NCI-H748 (cell line): ENCODE measurements at regions not wholly inside any gene's neighbourhood (a gene's known extent, or its start where the extent isn't known, plus 50 kb on each side); places are given as distances from the start of the nearest gene placed in this dataset.
"Not testable (repeated sequence)": the region's sequence is repeated elsewhere in the genome, so short reads cannot be mapped to it uniquely, and the experiment has no call there.

Source experiments
- DNase-seq: peaks from one replicate; lab custom pipeline; 2025; ENCODE audit not compliant: unreplicated experiment; lab: John Stamatoyannopoulos, UW

DNA sequence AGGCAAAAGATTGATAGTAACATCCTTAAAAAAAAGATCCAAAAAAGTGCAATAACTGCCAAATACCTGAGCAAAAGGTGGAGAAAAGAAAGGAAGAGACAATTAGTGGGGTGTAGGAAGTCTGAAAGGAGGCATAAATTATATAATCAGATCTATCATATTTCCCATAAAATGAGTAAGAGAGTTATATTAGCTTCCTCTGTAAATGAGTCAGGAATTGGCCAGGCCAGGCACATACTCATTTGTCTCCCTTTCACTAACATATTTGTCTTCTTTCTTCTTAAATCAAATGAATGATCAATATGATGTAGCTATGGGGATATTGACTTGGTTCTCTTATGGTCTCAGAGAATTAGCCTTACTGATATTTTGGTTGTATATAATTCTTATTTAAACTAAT lies 292.3 kb upstream of the CADM2 start:
- DNase-seq: no peak

DNA sequence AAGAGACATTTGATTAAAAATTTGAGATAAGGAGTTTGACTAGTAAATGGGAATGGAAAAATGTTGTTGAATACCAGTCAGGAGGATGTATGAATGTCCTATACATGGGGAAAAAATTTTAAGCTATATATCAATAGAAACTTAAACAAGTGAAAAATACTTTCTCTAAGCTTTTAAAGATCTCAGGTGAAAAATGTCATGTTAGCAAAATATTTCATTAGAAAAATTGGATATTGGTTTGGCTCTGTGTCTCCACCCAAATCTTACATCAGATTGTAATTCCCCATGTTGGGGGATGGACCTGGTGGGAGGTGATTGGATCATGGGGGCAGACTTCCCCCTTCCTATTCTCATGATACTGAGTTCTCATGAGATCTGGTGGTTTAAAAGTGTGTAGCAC lies 279.6 kb upstream of the CADM2 start:
- DNase-seq: no peak

DNA sequence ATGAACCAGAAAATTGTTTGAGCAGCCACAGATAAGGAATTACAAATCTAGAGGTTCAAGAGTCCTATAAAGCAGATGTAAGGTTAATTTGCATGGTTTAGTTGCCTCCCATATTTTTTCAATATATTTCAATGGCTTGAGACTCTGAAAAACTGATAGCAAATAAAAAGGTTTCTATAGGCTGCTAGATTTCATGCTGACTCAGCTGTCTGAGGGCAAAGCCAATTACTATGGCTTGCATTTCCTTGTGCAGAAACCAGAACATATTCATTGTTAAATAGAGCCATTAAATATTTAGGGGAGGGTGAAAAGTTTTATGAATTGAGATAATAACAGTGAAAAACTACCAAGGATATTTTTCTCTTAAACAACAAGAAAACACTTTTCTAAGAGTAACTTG lies 278.1 kb upstream of the CADM2 start:
- DNase-seq: no peak

DNA sequence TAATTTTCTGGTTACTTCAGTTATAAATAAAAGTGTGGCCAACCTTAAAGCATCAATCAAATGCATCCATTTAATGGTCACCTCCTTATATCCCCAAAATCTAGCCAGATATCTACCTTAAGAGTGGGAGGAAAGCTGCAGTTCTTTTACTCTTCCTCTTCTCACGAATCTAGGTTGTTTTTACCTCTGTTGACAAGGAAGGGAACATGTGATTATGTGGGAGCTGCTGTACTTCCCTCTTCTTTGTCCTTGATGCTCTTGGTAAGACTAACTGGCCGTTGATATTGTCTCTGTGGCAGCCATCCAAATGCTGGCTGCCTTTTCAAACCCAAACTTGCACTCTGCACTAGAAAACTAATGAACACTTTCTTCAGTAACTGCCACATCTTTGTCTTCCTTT lies 275.3 kb upstream of the CADM2 start:
- DNase-seq: no peak

DNA sequence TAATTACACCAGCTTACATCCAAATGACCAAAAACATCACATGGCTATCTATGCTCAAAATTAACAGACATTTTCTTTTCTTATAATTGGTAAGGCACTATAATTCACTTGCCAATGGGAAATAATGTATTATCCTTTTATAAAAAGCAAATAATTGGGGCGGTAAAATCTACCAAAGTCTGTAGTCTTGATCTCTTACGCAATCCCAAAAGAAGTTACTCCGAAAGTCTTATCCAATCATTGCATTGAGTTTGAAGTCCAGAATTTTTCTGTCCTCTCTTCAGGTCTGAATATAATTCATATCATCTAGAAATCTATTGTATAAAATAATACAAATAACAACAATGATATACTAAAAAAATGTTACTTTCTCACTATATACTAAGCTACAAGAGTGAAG lies 273.3 kb upstream of the CADM2 start:
- DNase-seq: no peak

DNA sequence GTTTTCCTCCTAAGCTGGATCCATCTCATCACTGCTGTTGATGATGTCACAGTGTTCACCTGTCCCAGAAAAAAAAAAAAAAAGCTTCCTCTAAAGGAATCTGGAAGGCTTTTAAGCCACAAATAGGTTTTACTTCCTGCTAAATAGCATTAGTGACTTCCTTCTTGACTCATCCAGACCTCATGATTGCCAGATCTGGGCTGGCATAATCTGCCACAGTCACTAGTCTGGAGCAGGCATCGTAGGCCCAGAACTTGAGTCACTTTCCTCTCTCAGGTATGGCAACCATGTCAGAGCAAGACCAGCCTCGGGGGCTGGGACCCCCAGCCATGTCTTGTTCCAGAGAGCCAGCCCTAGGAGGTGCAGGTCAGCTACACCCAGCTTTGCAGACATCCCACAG lies 266.5 kb upstream of the CADM2 start:
- no peak for DNase-seq

DNA sequence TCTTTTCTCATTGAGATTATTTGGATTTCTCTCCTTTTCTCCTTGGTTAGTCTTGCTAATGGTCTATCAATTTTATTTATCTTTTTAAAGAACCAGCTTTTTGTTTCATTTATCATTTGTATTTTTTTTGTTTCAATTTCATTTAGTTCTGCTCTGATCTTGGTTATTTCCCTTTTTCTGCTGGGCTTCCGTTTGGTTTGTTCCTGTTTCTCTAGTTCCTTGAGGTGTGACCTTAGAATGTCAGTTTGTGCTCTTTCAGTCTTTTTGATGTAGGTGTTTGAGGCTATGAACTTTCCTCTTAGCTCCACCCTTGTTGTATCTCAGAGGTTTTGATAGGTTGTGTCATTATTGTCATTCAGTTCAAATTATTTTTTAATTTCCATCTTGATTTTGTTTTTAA lies 248.5 kb upstream of the CADM2 start:
- DNase-seq: not testable (repeated sequence)

DNA sequence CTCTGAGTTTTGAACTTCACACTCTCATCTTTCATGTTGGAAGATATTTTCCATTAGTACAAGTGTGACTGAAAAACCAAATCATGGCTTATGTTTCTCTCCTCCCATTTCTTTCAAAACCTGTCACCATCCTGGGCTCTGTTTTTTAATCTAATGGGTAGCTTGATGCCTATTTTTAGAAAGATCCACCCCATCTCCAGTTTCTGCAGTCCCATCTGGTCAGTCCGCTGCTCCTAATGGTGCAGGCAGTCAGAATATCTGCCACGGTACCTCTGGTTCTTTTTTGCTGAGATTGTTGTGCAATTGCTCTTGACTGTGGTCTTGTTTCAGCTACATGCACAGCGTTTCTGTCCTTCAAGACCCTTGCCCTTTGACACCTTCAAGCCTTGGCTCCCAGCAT lies 240.9 kb upstream of the CADM2 start:
- DNase-seq: peak; percentile 10

DNA sequence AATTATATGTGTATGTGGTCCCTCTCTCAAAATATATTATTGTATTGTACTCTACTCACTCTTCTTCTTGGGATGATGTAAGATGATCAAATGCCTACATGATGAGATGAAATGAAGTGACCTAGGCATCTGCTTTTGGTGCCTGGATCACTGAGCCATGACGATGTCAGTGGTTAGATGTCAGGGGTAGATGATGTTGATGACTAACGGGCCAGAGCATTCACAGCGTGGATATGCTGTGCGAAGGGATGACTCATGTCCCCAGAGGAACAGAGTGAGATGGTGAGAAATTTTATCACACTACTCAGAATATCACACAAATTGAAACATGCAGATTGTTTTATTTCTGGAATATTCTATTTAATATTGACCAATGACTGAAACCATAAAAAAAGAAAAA lies 233.9 kb upstream of the CADM2 start:
- DNase-seq: peak; percentile 33

DNA sequence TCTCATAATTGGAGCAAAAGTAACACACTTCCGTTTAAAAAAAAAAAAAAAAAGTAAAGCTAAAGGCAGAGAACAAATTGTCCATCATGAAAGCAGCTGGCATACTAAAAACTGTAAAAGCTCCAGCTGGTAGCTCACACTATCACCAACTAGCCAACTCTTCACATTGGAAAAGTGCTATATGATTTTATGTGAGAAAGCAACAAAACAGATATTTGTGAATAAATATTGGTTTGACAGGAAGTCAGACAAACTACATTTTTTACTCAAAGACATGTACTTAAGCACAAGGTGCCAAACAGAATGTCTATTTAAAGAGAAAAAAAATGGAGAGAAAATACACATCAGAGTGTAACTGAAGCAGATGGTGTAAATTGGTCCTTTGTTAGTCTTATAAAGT lies 231.2 kb upstream of the CADM2 start:
- peak; percentile 9 for DNase-seq

DNA sequence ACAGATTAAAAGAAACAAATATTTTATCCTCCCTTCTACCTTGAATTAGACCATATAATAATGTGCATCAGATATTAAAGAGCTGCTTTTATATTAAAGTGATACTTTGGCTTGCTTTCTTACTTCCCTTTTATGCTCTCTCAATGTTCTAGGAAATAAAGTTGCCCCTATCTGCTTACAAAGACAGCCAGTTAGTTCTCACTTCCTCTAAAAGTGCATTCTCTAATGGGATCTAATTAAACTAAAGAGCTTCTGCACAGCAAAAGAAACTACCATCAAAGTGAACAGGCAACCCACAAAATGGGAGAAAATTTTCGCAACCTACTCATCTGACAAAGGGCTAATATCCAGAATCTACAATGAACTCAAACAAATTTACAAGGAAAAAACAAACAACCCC lies 224.1 kb upstream of the CADM2 start:
- not testable (repeated sequence) for DNase-seq

DNA sequence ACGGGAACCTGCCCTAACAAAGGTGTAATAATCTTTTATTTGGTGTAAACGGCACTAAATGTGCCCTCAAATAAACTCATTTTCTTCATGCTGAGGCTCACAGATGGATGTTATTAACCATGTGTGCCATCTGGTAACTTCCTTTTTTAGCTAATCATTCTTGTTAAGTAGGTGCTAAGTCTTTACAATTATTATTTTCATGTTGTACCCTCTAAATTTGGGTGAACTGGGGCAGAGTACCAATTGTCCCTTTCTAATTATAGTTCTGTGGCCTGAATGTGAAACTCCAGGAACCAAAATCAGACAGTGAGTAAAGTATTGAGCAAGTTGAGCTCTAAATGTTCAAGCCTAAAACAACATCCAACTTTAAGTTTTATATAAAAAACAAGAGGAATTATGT lies 220.7 kb upstream of the CADM2 start:
- DNase-seq: peak; percentile 44

DNA sequence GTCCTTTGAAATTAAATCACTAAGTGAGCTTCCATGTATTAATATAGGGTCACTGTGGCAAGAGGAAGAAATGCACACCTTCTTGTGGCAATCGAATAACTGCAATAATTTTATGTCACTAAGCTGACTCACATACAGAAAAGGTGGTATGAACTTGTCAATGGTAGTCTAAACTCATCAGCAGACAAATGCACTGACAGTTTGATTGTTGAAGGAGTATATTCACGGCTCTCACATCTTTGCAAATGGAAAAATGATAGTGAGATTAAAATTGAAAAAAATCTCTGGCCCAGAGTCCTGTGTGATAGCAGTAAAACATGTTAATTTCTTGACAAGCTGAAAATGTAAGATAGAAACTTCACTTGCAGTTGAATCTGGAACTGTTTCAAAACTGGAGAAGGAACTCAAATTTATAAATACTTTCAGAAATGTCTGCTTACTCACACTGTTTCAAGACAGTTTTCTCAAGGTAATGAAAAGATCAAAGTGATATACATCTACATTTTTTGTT lies 215.8 kb upstream of the CADM2 start:
- DNase-seq: no peak

DNA sequence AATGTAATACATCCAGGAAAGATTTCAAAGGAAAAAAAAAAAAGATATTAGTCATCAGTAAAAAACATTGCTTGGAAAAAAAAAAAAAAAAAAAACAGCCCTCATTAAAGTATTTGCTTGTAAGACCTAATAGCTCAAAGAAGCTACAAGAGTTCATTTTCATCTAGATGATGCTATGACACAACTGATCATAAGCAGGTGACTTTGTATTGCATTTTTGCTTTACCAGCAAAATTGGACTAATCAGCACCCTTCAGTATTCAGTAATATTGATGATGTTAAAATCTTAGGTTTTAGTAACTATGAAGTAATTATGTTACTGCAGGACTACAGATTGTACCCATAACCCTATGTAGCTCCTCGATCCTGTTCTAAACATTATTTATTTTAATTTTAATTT lies 214.7 kb upstream of the CADM2 start:
- DNase-seq: no peak

DNA sequence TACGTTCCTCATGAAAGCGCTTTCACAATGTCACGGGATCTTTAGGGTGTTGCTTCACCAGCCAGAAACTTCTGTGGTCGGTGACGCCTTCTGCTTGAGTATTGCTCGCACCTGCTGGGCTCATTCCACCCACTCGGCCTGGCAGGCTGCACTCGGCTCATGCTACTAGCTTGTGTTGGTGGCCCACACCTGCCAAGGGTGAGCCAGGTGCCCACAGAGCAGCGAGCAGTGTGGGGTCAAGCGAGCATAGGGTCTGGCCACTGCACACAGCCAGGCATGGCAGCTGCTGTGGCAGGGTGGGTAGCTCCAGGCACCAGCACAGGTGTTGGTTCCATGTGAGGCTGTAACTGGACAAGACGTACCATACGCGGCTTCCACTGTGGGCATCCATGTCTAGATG lies 202.9 kb upstream of the CADM2 start:
- no peak for DNase-seq

DNA sequence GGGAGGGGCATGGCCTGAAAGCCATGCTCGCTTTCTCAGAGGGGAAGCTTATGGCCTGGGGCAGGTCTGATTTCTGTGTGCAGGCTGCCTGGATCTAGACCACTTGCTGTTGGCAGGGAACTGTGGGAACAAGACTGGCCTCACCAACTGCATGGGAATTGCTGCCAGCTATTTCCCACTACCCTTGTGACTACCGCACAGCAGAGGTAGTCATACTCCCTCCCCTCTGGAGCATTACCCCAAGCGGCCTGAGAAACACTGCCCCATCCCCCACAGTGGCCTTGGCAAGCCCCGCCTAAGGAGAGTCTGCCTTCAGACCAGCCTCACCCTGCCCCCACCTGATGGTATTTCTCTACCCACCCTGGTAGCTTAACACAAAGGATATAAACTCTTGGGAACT lies 199.4 kb upstream of the CADM2 start:
- no peak for DNase-seq

DNA sequence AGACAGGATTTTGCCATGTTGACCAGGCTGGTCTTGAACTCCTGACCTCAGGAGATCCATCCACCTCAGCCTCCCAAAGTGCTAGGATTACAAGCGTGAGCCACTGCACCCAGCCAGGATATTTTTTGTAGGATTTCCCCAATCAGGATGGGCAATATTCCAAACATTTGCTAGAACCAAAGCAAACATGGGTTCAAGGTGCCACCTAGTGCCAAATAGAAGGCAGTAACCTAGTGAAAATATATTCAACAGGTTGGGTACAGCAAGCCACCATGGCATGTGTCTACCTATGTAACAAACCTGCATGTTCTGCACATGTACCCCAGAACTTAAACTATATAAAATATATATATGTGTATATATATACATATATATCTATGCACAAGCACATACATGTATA lies 185.9 kb upstream of the CADM2 start:
- peak; percentile 35 for DNase-seq

DNA sequence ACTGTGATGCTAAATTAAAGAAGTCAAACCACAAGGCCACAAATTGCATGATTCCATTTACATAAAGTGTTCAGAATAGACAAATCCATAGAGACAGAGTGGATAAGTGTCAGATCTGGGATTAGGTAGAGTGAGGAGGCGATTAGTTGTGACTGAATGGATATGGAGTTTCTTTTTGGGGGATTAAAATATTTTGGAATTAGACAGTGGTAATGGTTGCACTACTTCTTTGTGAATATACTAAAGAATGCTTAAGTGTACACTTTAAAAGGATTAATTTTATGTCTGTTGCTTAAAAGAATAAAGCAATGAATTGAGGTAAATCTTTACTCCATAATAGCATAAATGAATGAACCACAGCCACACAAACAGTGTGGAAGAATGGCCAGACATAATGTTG lies 175.5 kb upstream of the CADM2 start:
- no peak for DNase-seq

DNA sequence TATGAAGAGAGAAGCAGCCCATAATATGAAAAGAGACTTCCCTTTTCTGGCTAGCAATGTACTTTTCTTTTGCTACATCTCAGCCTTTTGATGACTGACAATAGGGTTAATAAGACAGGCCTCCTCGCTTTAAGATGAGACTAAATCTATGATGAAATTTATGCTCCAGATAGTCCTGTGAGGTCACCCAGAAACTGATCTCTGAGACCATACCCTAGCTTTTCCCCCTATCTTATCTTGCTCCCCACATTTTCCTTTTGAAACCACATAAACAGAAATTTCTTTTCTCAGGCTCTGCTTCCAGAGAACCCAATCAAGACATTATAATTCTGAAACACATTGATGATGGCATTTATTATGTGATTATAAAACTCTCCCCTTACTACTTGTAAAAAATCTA lies 168.8 kb upstream of the CADM2 start:
- DNase-seq: no peak

DNA sequence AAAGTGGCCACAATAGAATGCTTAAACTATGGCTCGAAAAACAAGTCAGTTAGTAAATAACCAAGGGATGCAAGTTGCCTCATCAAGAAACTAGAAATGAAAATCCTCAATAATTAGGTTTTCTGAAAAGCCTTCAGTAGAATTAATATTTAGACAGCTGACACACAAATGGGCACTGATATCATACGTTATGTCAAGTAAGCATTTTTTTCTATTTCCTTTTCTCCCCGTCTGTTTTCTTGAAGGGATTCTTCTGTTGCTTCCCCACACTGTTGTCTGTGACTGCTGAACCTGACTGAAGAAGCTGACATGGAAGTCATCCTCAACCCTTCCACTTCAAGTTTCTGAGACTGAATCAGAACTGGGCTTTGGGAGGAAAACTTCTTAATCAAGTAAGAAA lies 151.8 kb upstream of the CADM2 start:
- DNase-seq: no peak

DNA sequence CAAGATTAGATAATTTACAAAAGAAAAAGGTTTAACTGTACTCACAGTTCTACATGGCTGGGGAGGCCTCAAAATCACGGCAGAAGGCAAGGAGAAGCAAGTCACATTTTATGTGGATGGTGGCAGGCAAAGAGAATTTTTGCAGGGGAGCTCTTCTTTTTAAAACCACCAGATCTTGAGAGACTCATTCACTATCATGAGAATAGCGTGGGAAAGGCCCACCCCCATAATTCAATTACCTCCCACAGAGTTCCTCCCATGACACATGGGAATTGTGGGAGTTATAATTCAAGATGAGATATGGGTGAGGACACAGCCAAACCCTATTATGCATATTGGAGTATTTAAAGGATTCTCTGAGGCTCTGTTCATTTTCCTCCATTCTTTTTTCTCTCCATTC lies 138.7 kb upstream of the CADM2 start:
- no peak for DNase-seq

DNA sequence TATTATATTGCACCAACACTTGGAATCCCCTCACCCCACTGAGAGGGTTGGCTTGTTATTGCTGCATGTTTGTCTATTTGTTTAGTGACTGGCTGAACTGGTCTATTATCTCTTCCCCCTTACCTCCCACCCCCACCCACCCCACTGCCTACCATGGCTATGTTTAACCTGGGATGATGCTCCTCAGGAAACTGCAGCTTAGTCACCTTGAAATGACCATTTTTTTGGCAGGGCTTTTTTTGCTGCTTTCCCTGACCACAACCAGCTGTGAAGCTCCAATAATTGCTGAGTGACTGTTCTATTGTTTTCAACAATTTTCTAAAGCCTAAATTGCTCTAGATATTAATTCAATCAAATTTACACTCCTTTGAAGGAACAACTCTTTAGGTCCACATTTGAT lies 137.9 kb upstream of the CADM2 start:
- DNase-seq: peak; percentile 43

DNA sequence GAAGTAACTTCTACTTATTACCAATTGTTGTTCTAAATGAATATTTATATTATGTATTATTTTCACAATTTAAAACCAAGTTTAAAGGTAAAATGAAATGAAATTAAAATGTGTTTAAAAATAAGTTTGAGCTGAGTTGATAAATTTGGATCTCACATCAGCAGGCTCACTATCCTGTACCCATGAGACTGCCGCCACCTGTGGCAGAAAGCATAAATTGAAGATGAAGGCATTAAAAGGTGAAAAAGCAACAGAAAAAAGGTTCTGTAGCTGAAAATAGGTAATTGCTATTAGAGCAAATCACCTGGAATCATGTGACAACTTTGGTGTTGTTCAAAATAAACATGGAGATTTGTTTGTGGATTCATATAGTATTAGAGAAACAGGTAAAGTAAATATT lies 133.0 kb upstream of the CADM2 start:
- peak; percentile 23 for DNase-seq

DNA sequence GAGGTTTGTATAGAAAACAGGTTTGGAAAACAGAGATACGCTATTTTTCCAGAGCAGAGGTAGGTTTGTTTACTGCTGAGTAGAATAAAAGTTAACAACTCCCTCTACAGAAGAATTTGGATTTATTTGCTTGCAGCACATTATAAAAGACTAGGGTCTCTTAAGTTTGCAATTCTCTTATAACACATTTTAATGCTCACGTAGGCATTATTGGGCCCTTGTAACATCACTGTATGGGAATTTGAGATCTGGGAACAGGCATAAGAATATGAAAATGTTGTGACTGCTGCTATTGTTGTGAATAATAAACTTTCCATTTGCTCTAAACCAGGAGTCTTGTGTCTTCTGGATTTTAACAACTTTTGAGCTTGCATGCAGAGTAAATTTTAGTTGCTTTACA lies 128.3 kb upstream of the CADM2 start:
- DNase-seq: no peak
